BLaER1 treated with 17β-estradiol and CSF1 and Interleukin-3, amounts not matched to agents 10 nM and 100 nM (cell line): ENCODE measurements at regions not wholly inside any gene's neighbourhood (a gene's known extent, or its start where the extent isn't known, plus 50 kb on each side); places are given as distances from the start of the nearest gene placed in this dataset.
A peak's percentile ranks its signal among the peaks of the same experiment; 100 is the strongest.

Experiments
- H3K27ac ChIP-seq, 11 experiments: shearing (Covaris generic); formaldehyde crosslinking; 2 replicates each; pipeline ENCODE4 v1.8.1; 2022
- H3K27me3 ChIP-seq, 11 experiments: shearing (Covaris generic); formaldehyde crosslinking; 2 replicates each; pipeline ENCODE4 v1.8.1; 2022
- H3K36me3 ChIP-seq, 11 experiments: shearing (Covaris generic); formaldehyde crosslinking; 2 replicates each; pipeline ENCODE4 v1.8.1; 2022
- H3K4me1 ChIP-seq, 10 experiments: shearing (Covaris generic); formaldehyde crosslinking; 2 replicates each; pipeline ENCODE4 v1.8.1; 2022
- H3K4me2 ChIP-seq, 11 experiments: shearing (Covaris generic); formaldehyde crosslinking; 2 replicates each; pipeline ENCODE4 v1.8.1; 2022
- H3K4me3 ChIP-seq, 10 experiments: shearing (Covaris generic); formaldehyde crosslinking; 2 replicates each; pipeline ENCODE4 v1.8.1; 2022
- H3K9ac ChIP-seq, 11 experiments: shearing (Covaris generic); formaldehyde crosslinking; 2 replicates each; pipeline ENCODE4 v1.8.1; 2022
- H3K9me3 ChIP-seq, 11 experiments: shearing (Covaris generic); formaldehyde crosslinking; replicated peaks in 1 of 11; 2 replicates each; pipeline ENCODE4 v1.8.1; 2022
- H4K20me1 ChIP-seq, 11 experiments: shearing (Covaris generic); formaldehyde crosslinking; 2 replicates each; pipeline ENCODE4 v1.8.1; 2022
- Cebpa-rat ChIP-seq, 11 experiments: shearing (Covaris generic); IDR thresholded peaks; 2 replicates each; pipeline ENCODE4 v1.8.1; 2022

- Histone ChIP-seq H3K4me2 (no peak overlapping the region), H3K27me3 (no peaks in the 10 kb centered on the region), H3K4me3 (no peak overlapping the region), H3K27ac (no peak overlapping the region), H3K36me3 (no peaks in the 10 kb centered on the region), H4K20me1 (no peaks in the 10 kb centered on the region), H3K9ac (no peak overlapping the region), H3K4me1 (peaks cover 0 to 7% (median 0%) of the 10 kb centered on the region in 10 experiments; a peak in 6 of 20 replicates), H3K9me3 (peaks cover 0 to 5% (median 0%) of the 10 kb centered on the region in 11 experiments; a peak in 1 of 22 replicates)
- no peak for TF ChIP-seq Cebpa-rat (IDR thresholded peaks at IDR 0.05)
Measured at GRCh38 chr2:223674998-223675609, 72.9 kb upstream of the SCG2 start.

GRCh38 chr2:223669453-223670225, 67.5 kb upstream of the SCG2 start:
- Histone ChIP-seq H3K27ac (peak overlapping the region in 2 of 11 experiments; percentile 15 to 27; a peak in 2 of 22 replicates), H3K9me3 (peaks cover 0 to 5% (median 0%) of the 10 kb centered on the region in 11 experiments; a peak in 1 of 22 replicates), H4K20me1 (no peaks in the 10 kb centered on the region), H3K4me3 (no peak overlapping the region), H3K4me2 (peak overlapping the region in 4 of 11 experiments; percentile 1 to 54 (median 32); a peak in 6 of 22 replicates), H3K4me1 (peaks cover 0 to 23% (median 0%) of the 10 kb centered on the region in 10 experiments; a peak in 6 of 20 replicates), H3K36me3 (no peaks in the 10 kb centered on the region), H3K9ac (no peak overlapping the region), H3K27me3 (no peaks in the 10 kb centered on the region)
- no peak for TF ChIP-seq Cebpa-rat (IDR thresholded peaks at IDR 0.05)

- Histone ChIP-seq H3K9me3 (peaks cover 0 to 5% (median 0%) of the 10 kb centered on the region in 11 experiments; a peak in 1 of 22 replicates), H3K36me3 (no peaks in the 10 kb centered on the region), H4K20me1 (no peaks in the 10 kb centered on the region), H3K4me1 (peaks cover 0 to 23% (median 0%) of the 10 kb centered on the region in 10 experiments; a peak in 6 of 20 replicates), H3K4me2 (no peak overlapping the region), H3K4me3 (no peak overlapping the region), H3K27me3 (no peaks in the 10 kb centered on the region), H3K9ac (no peak overlapping the region), H3K27ac (no peak overlapping the region)
- TF ChIP-seq Cebpa-rat (IDR thresholded peaks at IDR 0.05): no peak
Measured at GRCh38 chr2:223668302-223668998, 66.3 kb upstream of the SCG2 start.

- Histone ChIP-seq H3K9ac (no peak overlapping the region), H3K4me3 (no peak overlapping the region), H3K4me2 (no peak overlapping the region), H3K4me1 (no peaks in the 10 kb centered on the region), H3K27ac (no peak overlapping the region), H3K36me3 (no peaks in the 10 kb centered on the region), H3K9me3 (peaks cover 0 to 13% (median 6%) of the 10 kb centered on the region in 11 experiments; a peak in 11 of 22 replicates), H3K27me3 (no peaks in the 10 kb centered on the region), H4K20me1 (no peaks in the 10 kb centered on the region)
- TF ChIP-seq Cebpa-rat (IDR thresholded peaks at IDR 0.05): no peak
Measured at GRCh38 chr2:223654384-223654915, 52.3 kb upstream of the SCG2 start.

GRCh38 chr2:223652902-223653301, 50.7 kb upstream of the SCG2 start:
- Histone ChIP-seq H3K27ac (no peak overlapping the region), H3K9ac (no peak overlapping the region), H4K20me1 (no peaks in the 10 kb centered on the region), H3K4me2 (no peak overlapping the region), H3K4me3 (no peak overlapping the region), H3K9me3 (peaks cover 0 to 9% (median 0%) of the 10 kb centered on the region in 11 experiments; a peak in 4 of 22 replicates), H3K27me3 (no peaks in the 10 kb centered on the region), H3K36me3 (no peaks in the 10 kb centered on the region), H3K4me1 (peaks cover 0 to 8% (median 0%) of the 10 kb centered on the region in 10 experiments; a peak in 5 of 20 replicates)
- TF ChIP-seq Cebpa-rat (IDR thresholded peaks at IDR 0.05): no peak

- peaks cover 0 to 15% (median 0%) of the 10 kb centered on the region in 10 experiments; a peak in 5 of 20 replicates for H3K4me1 ChIP-seq
- no peaks in the 10 kb centered on the region for H4K20me1 ChIP-seq
- H3K36me3 ChIP-seq: no peaks in the 10 kb centered on the region
- H3K4me3 ChIP-seq: no peak overlapping the region
- H3K9ac ChIP-seq: no peak overlapping the region
- peaks cover 0 to 6% (median 0%) of the 10 kb centered on the region in 11 experiments; a peak in 3 of 22 replicates for H3K9me3 ChIP-seq
- no peak overlapping the region for H3K27ac ChIP-seq
- H3K4me2 ChIP-seq: no peak overlapping the region
- no peaks in the 10 kb centered on the region for H3K27me3 ChIP-seq
- TF ChIP-seq Cebpa-rat (IDR thresholded peaks at IDR 0.05): no peak
Measured at GRCh38 chr2:223652122-223652521, 50.0 kb upstream of the SCG2 start.
